ENCODE measurements at regions not wholly inside any gene's neighbourhood (a gene's known extent, or its start where the extent isn't known, plus 50 kb on each side); places are given as distances from the start of the nearest gene placed in this dataset.

- Histone ChIP-seq H3K27ac (ENCODE audit: low read depth, low read length) (no peak overlapping the region), H3K27me3 (ENCODE audit: insufficient read depth, low read length) (no peaks in the 10 kb centered on the region), H2AFZ (ENCODE audit: low read length) (no peak overlapping the region), H3K4me1 (ENCODE audit: insufficient read depth, low read length) (peaks cover 22% of the 10 kb centered on the region), H4K20me1 (ENCODE audit: insufficient read depth, low read length) (no peaks in the 10 kb centered on the region), H3K79me2 (ENCODE audit: insufficient read depth, low read length) (no peaks in the 10 kb centered on the region), H3K9me3 (ENCODE audit: low read depth, low read length) (no peaks in the 10 kb centered on the region), H3K4me3 (ENCODE audit: insufficient read depth, low read length) (no peak overlapping the region), H3K4me2 (ENCODE audit: insufficient read depth, low read length) (no peak overlapping the region), H3K36me3 (ENCODE audit: insufficient read depth, low read length) (no peaks in the 10 kb centered on the region)
- DNase-seq (ENCODE audit: insufficient read length, low spot score, missing footprints), result no peak
- TF ChIP-seq CTCF (IDR thresholded peaks at IDR 0.05; ENCODE audit: extremely low read depth, low read depth, low read length), result no peak
These were observed 114.6 kb upstream of the FAT1 start for GRCh38 chr4:186838295-186838694.

- H3K79me2 ChIP-seq (ENCODE audit: insufficient read depth, low read length), result no peaks in the 10 kb centered on the region
- H3K9me3 ChIP-seq (ENCODE audit: low read depth, low read length), result no peaks in the 10 kb centered on the region
- no peaks in the 10 kb centered on the region for H4K20me1 ChIP-seq (ENCODE audit: insufficient read depth, low read length)
- peaks cover 33% of the 10 kb centered on the region for H3K4me1 ChIP-seq (ENCODE audit: insufficient read depth, low read length)
- peak overlapping the region; percentile 86 for H3K4me2 ChIP-seq (ENCODE audit: insufficient read depth, low read length)
- no peaks in the 10 kb centered on the region for H3K36me3 ChIP-seq (ENCODE audit: insufficient read depth, low read length)
- H3K4me3 ChIP-seq (ENCODE audit: insufficient read depth, low read length), result peak overlapping the region; percentile 64
- peak overlapping the region; percentile 84 for H2AFZ ChIP-seq (ENCODE audit: low read length)
- peak overlapping the region; percentile 97 for H3K27ac ChIP-seq (ENCODE audit: low read depth, low read length)
- peak; percentile 88 for DNase-seq (ENCODE audit: insufficient read length, low spot score, missing footprints)
- TF ChIP-seq CTCF (IDR thresholded peaks at IDR 0.05; ENCODE audit: extremely low read depth, low read depth, low read length), result no peak
- no peaks in the 10 kb centered on the region for H3K27me3 ChIP-seq (ENCODE audit: insufficient read depth, low read length)
These were observed 115.7 kb upstream of the FAT1 start for GRCh38 chr4:186839122-186840037.

- Histone ChIP-seq H3K4me3 (ENCODE audit: insufficient read depth, low read length) (peak overlapping the region; percentile 64), H2AFZ (ENCODE audit: low read length) (peak overlapping the region; percentile 75), H3K27me3 (ENCODE audit: insufficient read depth, low read length) (no peaks in the 10 kb centered on the region), H4K20me1 (ENCODE audit: insufficient read depth, low read length) (no peaks in the 10 kb centered on the region), H3K4me1 (ENCODE audit: insufficient read depth, low read length) (peaks cover 42% of the 10 kb centered on the region), H3K36me3 (ENCODE audit: insufficient read depth, low read length) (no peaks in the 10 kb centered on the region), H3K4me2 (ENCODE audit: insufficient read depth, low read length) (peak overlapping the region; percentile 86), H3K27ac (ENCODE audit: low read depth, low read length) (peak overlapping the region; percentile 97), H3K79me2 (ENCODE audit: insufficient read depth, low read length) (no peaks in the 10 kb centered on the region), H3K9me3 (ENCODE audit: low read depth, low read length) (no peaks in the 10 kb centered on the region)
- peak; percentile 43 for DNase-seq (ENCODE audit: insufficient read length, low spot score, missing footprints)
- TF ChIP-seq CTCF (IDR thresholded peaks at IDR 0.05; ENCODE audit: extremely low read depth, low read depth, low read length), result no peak
These were observed 116.6 kb upstream of the FAT1 start for GRCh38 chr4:186840222-186840701.

GRCh38 chr4:186840771-186841301 lies 117.2 kb upstream of the FAT1 start:
- peak; percentile 18 for DNase-seq (ENCODE audit: insufficient read length, low spot score, missing footprints)
- peak overlapping the region; percentile 64 for H3K4me3 ChIP-seq (ENCODE audit: insufficient read depth, low read length)
- TF ChIP-seq CTCF (IDR thresholded peaks at IDR 0.05; ENCODE audit: extremely low read depth, low read depth, low read length), result no peak
- peak overlapping the region; percentile 86 for H3K4me2 ChIP-seq (ENCODE audit: insufficient read depth, low read length)
- peaks cover 48% of the 10 kb centered on the region for H3K4me1 ChIP-seq (ENCODE audit: insufficient read depth, low read length)
- no peaks in the 10 kb centered on the region for H3K27me3 ChIP-seq (ENCODE audit: insufficient read depth, low read length)
- H3K27ac ChIP-seq (ENCODE audit: low read depth, low read length), result peak overlapping the region; percentile 61
- H4K20me1 ChIP-seq (ENCODE audit: insufficient read depth, low read length), result no peaks in the 10 kb centered on the region
- H2AFZ ChIP-seq (ENCODE audit: low read length), result peak overlapping the region; percentile 46
- H3K79me2 ChIP-seq (ENCODE audit: insufficient read depth, low read length), result no peaks in the 10 kb centered on the region
- H3K9me3 ChIP-seq (ENCODE audit: low read depth, low read length), result no peaks in the 10 kb centered on the region
- H3K36me3 ChIP-seq (ENCODE audit: insufficient read depth, low read length), result no peaks in the 10 kb centered on the region
